GM20000 (cell line): ENCODE measurements at regions not wholly inside any gene's neighbourhood (a gene's known extent, or its start where the extent isn't known, plus 50 kb on each side); places are given as distances from the start of the nearest gene placed in this dataset.
"Not testable (repeated sequence)": the region's sequence is repeated elsewhere in the genome, so short reads cannot be mapped to it uniquely, and the experiment has no call there.

ENCODE experiments used
- DNase-seq: peaks from one replicate; pipeline ENCODE4 v3.0.0; 2012; ENCODE audit warnings: low spot score
- TF ChIP-seq, protein P1 (sequence below): IDR thresholded peaks from 2 replicates; pipeline ENCODE4 v1.5.1; 2012; ENCODE audit warnings: mild to moderate bottlenecking, control low read depth; ENCODE audit errors: extremely low read depth, missing control alignments

DNA sequence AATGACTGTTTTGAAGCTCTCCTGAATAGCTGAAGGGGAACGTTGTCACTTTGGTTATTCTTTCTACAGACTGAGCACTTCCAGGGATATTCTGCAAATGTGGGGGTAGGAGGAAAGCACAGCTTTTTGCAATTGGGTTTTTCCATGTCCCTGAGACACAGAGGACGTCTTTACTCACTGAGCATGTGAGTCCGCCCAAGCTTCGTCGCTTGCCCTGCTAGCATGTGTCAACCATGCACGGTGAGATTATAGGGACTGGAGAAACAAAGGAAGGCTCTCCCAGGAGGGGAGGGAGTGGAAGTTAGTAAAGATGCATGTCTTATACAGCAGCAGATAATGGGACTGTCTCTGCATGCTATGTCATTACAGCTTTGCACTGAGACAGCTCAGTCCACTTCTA is 111.5 kb upstream of the SFRP2 start:
- no peak for DNase-seq
- TF ChIP-seq, protein P1, sequence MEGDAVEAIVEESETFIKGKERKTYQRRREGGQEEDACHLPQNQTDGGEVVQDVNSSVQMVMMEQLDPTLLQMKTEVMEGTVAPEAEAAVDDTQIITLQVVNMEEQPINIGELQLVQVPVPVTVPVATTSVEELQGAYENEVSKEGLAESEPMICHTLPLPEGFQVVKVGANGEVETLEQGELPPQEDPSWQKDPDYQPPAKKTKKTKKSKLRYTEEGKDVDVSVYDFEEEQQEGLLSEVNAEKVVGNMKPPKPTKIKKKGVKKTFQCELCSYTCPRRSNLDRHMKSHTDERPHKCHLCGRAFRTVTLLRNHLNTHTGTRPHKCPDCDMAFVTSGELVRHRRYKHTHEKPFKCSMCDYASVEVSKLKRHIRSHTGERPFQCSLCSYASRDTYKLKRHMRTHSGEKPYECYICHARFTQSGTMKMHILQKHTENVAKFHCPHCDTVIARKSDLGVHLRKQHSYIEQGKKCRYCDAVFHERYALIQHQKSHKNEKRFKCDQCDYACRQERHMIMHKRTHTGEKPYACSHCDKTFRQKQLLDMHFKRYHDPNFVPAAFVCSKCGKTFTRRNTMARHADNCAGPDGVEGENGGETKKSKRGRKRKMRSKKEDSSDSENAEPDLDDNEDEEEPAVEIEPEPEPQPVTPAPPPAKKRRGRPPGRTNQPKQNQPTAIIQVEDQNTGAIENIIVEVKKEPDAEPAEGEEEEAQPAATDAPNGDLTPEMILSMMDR, result no peak

DNA sequence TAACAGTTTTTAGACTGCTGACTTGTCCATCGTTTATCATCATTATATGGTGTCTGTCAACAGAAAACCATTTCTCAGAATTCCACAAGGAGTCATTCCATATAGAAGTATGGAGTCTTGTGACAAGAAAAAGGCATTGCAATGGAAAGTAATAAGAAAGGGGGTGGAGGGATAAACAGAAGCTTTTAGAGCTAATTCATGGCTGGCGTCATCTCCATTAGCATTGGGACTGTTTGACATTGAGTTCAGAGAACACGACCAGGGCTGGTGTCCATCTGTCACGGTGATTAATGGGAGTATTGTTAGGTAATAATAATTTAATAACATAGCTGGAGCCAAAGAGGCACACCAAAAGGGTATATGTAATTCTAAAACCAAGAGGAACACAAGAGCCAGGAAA is 101.9 kb upstream of the SFRP2 start:
- TF ChIP-seq, protein P1, result no peak

DNA sequence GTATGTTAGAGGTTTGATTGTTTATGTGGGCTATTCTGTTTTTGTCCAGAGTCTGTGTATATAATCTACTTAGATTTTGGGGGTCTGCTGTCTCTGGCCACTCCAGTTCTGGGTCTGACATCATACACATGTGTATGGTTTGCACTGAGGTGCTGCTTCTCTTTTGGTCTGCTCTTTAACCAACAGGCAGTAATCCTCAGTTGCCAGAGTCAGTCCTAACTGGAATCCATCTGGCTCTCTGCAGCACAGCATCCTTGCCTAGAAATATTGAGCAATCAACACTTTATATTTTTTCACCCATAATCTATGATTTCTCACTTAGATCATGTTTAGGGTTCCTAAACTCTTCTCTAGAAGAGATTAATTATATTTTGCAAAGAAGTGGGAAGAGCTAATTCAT is 98.3 kb upstream of the SFRP2 start:
- TF ChIP-seq, protein P1, result no peak
- no peak for DNase-seq

More for the DNA sequence above, 101.9 kb upstream of the SFRP2 start:
- no peak for DNase-seq

DNA sequence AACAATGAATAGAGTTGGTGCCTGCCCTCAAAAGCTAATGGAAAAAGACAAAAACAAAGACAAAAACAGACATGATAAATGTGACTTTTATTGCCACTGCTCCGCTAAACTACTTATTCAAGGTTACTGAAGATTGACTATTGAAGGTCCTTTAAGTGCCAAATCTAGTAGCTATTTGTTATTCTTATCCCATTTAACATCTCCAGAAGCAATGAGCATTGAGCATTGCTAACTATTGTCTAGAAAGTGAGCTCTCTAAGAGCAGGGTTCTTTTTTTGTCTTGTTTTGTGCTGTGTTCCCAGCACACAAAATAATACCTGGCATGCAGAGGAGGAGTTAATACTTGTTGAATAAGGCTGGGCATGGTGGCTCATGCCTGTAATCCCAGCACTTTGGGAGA is 95.4 kb upstream of the SFRP2 start:
- no peak for DNase-seq
- TF ChIP-seq, protein P1, result no peak

DNA sequence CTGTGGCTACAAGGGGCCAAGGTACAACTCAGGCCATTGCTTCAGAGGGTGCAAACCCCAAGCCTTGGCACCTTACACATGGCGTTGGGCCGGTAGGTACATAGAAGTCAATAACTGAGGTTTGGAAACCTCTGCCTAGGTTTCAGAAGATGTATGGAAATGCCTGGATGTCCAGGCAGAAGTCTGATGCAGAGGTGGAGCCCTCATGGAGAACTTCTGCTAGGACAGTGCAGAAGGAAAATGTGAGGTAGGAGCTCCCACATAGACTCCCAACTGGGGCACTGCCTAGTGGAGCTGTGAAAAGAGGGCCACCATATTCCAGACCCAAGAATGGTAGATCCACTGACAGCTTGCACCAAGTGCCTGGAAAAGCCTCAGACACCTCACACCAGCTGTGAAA is 92.1 kb upstream of the SFRP2 start:
- TF ChIP-seq, protein P1, result no peak
- DNase-seq, result no peak

DNA sequence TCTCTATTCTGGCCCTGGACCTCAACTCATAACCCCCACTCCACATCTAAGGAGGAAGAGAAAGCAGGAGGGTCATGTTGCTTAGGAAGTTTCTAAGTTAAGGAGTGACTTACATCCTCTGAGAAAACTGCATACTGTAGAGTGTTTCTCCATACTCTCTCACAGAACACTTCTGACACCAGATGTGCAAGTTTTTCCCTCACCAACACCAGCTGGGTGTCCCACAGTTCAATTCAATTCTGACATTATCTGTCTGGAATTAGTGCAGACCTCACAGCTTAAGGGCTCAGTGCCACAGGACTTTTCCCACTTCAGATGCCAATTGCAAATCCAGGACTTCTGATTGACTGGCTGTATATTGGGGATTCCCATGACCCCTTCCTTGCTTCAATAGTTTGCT is 89.0 kb upstream of the SFRP2 start:
- TF ChIP-seq, protein P1, result no peak
- no peak for DNase-seq

DNA sequence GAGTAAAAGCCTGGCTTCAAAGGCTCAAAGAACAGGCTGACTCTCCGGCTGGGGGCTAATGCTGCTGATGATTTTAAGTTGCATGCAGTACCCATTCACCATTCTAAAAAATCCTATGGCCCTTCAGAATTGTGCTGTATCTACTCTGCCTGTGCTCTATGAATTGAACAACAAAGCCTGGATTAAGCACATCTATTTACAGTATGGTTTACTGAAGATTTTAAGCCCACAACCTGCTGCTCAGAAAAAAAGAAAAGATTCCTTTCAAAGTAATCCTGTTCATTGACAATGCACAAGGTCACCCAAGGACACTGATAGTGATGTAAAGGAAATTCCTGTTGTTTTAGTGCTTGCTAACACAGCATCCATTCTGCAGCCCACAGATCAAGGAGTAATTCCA is 84.9 kb upstream of the SFRP2 start:
- TF ChIP-seq, protein P1, result no peak
- DNase-seq, result no peak

DNA sequence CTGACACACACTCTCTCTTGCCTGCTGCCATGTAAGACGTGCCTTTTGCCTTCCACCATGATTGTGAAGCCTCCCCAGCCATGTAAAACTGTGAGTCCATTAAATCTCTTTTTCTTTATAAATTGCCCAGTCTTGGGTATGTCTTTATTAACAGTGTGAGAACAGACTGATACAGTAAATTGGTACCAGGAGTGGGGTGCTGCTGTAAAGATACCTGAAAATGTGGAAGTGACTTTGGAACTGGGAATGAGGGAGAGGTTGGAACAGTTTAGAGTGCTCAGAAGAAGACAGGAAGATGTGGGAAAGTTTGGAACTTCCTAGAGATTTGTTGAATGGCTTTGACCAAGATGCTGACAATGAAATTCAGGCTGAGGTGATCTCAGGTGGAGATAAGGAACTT is 77.9 kb upstream of the SFRP2 start:
- not testable (repeated sequence) for DNase-seq
